Esophagus squamous epithelium (tissue), 4 donors: ENCODE measurements at regions not wholly inside any gene's neighbourhood (a gene's known extent, or its start where the extent isn't known, plus 50 kb on each side); places are given as distances from the start of the nearest gene placed in this dataset.

Experiments
- CTCF ChIP-seq, 6 experiments: fragments of 450-650 bp in 4 of 6; fragments of 200-600 bp in 2 of 6; sonication (generic) in 2 of 6; IDR thresholded peaks; one replicate each; pipeline ENCODE4 v1.5.1; 2016 to 2019; ENCODE audit warnings: antibody characterized with exemption in 6 of 6, mild to moderate bottlenecking in 4 of 6, moderate library complexity in 4 of 6
- POLR2A ChIP-seq, 4 donors: fragments of 450-650 bp; IDR thresholded peaks; one replicate each; pipeline ENCODE4 v1.6.1; 2017; ENCODE audit warnings: antibody characterized with exemption in 4 of 4, mild to moderate bottlenecking in 4 of 4, moderate library complexity in 3 of 4

DNA sequence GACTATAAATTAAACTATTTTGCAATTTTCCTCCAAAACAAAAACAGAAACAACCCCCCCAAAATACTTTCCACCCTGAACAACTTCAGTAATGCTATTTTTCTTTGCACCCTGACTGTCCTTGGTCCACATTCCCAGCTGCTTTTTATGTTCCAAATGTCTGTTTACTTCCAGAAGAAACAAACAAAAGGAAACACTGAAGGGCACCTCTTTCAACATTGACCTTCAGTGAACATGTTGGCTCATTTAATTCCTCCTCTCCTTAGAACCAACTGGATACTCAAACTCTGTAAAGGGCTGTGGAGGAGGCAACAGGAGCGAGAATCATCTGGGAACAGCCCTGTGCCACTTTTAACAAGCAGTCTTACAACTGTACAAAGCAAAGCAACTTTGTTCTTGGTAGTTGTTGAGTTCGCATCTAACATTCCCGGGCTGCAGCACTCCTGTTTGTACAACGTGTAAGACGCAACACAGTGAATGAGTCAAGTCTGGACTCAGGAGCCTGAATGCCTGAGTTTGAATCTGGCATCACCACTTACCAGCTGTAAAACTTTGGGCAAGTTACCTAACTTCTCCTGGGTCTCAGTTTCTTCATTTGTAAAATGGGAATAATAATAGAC is 111.4 kb upstream of the GATA6 start:
- TF ChIP-seq CTCF (IDR thresholded peaks at IDR 0.05): no peak
- no peak for TF ChIP-seq POLR2A (IDR thresholded peaks at IDR 0.05)
